ENCODE measurements at regions not wholly inside any gene's neighbourhood (a gene's known extent, or its start where the extent isn't known, plus 50 kb on each side); places are given as distances from the start of the nearest gene placed in this dataset.

DNA sequence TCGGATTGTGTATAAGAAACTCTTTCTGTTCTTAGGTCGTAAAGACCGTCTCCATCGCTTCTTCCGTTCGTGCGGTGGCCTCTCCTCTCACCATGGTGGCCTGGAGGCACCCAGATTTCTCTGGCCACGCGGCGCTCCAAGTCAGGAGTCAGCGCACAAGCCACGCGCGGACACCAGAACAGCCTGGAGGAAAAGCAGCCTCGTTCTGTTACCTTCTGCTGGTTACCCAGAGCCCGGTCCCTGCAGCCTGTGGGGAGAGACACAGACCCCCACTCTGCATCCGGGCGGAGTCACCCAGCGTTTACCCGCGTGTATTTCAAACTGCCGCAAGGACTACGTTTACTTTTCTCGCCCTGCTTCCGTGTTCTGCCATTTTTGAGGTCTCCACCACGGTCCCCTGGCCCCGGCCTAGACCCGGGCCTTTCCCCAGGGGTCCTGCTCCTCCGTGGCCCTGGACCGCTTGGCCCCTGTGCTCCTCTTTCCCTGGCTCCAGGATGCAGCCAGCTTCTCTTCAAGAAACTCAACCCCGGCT, 776.1 kb downstream of the BRD1 start:
- DNase-seq: no peak

DNA sequence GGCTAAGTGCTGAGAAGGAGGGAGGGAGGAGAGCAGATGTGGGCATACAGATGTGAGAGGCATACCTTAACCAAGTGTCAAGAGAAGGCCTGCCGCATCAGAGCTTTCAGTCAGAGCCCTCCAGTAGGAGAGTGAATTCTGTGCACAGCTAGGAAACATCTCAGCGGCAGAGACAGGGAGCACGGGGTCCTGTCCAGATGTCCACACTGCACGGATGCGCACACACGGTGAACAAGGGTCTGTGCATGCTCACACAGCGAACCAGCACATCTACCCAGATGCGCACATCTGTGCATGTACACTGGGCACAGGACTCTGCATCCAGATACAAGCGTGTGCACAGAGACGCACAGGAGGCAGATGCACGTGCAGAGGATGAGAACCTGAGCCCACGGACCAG, 778.0 kb downstream of the BRD1 start:
- DNase-seq: no peak

DNA sequence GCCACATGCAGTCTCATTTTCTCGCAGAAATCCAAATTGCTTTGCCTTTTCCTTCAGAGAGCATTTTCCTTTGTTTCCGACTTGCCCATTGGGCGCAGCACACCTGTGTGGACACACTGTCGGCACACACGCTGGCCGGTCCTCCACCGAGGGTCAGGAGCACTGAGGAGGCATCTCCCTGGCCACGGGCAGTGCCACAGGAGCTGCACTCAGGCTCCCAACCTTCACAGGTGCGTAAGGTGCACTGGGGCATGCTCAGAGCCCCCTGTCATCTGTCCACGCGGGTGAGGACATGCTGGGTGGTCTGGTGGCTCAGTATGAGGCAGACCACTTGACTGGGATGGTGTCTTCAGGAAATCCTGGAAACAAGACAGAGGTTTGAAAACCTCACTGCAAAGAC, 779.1 kb downstream of the BRD1 start:
- no peak for DNase-seq

DNA sequence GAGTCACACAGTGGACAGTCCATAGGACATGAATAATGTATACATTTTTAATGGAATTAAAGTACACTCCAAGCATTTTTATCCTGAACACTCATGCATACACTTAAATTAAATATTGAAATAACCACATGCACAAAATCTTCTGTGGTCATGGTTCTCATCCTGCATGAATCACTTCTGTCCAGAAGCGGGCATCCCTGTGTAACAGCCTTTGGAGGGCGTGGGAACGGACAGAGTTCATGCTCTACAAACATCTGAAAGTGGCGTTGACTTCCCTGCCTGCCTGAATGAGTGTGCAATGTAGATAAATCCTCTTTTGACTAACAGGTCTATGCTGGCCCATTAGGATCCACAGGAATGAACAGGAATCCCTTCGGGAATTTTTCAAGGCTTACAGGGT, 780.2 kb downstream of the BRD1 start:
- no peak for DNase-seq

GRCh38 chr22:49046546-49047361, 780.9 kb downstream of the BRD1 start:
- no peak for DNase-seq

DNA sequence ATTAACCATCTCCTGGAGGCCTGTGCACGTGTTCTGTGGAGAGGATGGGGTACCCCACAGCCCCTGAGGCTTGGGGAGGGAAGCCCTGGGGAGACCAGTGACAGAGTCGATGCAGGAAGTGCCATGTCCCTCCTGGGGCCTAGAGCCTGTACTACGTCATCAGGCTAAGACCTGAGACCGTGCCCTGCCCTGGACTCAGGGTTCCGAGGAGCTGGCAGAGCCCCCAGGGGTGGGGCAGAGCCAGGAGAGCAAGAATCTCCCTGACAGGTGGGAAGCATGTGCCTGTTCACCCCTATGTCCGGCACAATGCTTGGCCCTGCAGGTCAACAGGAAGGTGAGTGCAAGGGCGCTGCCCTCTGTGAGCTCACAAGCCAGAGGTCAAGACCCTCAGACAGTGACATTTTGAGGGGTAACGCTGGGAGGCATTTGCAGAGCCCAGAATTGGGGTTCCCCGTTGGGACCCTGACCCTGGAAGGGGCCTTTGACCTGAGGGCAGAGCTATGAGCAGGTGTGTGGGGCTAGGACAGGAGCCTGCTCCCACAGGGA, 781.6 kb downstream of the BRD1 start:
- DNase-seq: no peak

DNA sequence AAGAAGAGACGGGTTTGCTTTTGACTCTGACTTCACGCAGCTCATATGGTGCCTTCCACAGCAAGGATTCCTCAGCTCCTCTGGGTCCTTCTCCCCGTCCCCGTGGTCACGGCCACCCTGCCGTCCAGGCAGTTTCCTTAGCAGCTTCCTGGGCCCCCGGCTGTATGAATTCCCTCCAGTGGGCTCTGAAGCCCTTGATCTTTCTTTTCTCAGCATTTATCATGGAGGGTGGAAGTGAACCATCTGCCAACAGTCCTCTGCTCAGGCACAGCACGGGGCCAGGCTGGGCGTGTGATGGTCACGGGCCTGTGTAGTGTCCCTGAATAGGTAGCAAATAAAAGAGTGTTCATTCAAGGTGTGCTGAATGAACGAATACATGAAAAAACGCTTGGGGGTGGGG, 782.4 kb downstream of the BRD1 start:
- DNase-seq: no peak

GRCh38 chr22:49044776-49045175, 782.9 kb downstream of the BRD1 start:
- DNase-seq: no peak

DNA sequence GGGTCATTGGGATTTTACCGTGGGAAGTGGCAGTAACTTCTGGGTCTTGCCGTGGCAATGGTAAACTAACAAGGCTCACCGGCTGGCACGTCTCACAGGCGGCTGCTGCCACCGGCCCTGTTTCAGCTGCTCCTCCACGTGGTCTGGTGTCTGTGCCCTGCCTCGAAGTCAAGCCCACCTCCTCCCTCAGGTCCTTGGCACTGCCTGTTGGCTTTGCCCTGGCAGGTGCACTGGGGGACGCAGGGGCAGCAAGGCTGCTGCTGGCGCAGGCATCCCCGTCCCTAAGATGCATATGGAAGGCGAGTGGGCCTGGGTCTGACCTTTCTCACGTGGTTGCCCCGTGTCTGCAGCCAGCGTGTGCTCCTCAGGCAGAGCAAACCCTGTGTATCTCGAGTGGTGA, 783.6 kb downstream of the BRD1 start:
- no peak for DNase-seq

DNA sequence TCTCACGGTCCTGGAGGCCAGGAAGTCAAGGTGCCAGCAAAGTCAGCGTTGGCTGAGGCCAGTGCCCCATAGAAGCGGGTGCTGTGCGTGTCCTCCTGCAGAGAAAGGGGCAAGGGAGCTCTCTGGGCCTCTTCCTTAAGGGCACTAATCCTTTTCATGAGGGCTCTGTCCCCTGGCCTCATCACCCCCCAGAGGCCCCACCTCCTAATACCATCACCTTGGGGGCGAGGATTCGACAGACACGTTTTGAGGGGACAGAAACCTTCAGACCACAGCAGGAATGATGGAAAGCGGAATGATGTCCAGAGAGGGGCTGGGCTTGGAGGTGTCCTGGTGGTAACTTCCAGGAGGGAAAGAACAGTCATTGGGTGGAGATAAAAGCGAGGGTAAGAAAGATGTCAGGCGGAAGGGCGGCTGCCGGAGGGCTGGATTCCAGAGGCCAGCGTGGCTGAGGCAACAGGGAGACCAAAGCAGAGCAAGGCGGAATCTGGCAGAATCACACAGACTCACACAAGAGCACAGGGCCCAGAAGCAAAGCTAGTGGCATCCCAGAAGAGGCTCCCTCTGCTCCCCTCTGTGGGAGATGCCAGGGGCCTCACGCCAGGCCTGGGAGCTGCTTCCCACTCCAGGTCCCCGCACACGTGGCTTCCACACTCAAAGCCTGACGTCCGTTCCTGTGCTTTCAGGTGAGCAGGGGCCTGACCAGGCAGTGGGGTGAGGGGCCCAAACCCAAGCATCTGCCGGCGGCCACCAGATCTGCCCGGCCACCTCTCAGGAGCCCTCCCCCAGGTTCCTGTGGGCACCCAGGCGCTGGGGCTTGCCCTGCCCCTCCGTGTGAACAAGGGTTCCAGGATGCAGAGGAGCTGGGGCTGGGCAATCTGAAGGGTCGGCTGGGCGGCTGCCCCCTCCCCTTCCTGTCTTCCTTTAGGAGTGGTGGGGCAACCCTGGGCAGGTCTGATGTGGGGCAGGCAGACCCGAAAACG, 784.5 kb downstream of the BRD1 start:
- DNase-seq: no peak

- DNase-seq: no peak
Observed at GRCh38 chr22:49042066-49042465, 785.6 kb downstream of the BRD1 start.

GRCh38 chr22:49040754-49041467, 786.8 kb downstream of the BRD1 start:
- no peak for DNase-seq

- no peak for DNase-seq
Observed at GRCh38 chr22:49040111-49040510, 787.6 kb downstream of the BRD1 start.

DNA sequence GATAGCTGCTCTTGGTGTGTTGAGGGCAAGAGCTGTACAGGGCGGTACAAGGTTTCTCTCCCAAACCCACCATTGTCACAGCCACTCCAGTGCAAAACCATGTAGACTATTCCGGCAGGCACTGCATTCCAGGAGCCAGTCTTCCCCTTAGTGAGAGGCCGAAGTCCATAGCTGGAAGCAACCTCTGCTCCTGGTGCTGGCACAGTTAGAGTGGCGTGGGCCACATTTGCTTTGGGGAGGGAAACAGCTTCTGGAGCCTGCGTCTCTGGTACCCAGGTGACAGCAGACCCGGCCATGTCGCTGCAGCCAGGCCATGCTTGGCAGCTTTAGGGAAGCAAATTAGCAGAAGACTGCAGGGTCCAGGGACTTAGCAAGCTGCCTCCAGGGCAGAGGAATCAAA, 788.0 kb downstream of the BRD1 start:
- no peak for DNase-seq

GRCh38 chr22:49037701-49038245, 789.9 kb downstream of the BRD1 start:
- no peak for DNase-seq

DNA sequence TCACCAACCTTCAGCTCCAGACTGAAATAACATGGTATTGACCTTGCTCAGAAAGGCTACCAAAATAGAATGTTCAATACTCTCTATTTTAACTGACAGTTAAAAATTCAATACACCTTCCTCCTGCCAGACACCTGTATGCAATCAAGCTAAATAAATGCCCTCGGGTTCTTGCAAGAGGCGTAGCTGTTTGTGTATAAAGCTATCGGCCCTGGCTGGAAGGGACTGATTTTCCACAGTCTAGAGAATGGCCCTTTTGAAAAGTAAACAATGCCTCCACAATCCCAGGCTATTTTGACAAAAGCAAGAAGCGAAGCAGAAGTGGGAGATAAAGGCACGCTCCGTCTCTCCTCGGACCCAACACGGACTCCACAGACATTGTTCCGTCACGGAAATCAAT, 791.2 kb downstream of the BRD1 start:
- DNase-seq: no peak

DNA sequence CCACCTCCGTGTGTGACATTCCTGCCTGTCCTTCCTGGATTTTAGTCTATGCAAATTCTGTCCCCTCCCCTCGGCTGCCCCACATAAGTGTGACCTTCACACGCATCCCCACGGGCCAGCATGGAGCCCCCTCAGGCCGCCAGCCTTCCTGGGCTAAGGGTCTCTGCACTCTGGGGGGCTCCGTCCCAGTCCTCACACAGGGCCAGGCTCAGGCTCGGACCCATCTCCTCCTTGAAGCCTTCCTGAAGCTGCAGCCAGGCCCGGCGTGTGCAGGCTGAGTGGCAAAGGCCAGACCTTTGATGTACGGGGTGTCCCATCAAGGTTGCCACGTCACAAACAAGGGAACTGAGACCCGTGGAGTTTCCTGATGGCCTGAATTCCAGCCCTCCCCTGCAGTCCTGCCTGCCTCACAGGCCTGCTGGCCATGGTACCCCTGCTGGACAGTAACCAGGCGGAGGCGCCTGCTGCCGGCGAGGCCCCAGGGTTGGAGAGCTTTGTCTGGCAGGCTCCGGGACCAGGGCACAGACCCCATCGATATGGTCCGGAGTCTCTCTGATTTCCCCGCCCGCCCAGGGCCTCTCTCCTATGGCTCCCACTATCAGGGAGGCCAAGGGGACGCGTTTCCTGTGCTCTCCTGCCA, 791.7 kb downstream of the BRD1 start:
- no peak for DNase-seq

- no peak for DNase-seq
Observed at GRCh38 chr22:49034836-49035817, 792.5 kb downstream of the BRD1 start.

DNA sequence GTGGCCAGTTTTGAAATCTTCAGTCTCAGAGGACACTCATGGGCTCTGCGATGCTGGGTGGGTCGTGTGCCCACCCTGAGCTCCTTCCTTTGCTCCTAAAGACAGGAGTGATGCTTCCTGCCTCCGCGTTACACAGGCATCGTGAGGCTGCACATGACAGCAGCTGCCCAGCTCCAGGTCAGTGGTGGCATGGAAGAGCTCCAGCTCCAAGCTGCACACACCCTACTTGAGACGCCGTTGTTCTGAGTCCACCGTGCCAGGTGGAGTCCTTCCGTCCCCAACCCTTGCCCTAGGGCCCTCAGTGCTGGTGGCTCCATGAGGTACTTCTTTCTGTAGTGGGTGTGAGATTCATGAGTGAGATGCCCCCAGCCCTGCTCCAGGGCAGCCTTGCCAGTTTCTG, 794.1 kb downstream of the BRD1 start:
- no peak for DNase-seq

DNA sequence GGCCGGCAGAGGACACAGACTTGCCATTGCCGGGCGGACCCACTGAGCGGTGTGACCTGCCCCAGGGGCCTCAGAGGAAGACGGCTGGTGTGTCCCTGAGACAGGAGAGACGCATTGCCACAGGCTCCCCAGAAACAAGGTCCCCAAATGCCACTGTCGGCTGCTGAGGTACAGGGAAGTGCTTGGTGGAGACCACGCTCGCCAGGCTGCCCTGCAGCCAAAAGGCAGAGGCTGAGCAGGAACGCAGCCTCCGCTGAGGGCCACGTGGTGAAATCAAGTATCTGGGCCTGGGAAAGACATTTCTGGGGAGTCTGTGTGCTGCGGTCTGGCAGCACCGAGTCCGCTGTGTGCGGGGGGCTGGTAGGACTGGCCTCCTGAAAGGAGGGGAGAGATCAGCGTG, 794.9 kb downstream of the BRD1 start:
- DNase-seq: no peak

Data from dermis blood vessel endothelial cell (primary cell).